ENCODE measurements at regions not wholly inside any gene's neighbourhood (a gene's known extent, or its start where the extent isn't known, plus 50 kb on each side); places are given as distances from the start of the nearest gene placed in this dataset.

- no peak overlapping the region for H3K4me3 ChIP-seq (ENCODE audit: low read depth, low read length)
- TF ChIP-seq, protein P1, sequence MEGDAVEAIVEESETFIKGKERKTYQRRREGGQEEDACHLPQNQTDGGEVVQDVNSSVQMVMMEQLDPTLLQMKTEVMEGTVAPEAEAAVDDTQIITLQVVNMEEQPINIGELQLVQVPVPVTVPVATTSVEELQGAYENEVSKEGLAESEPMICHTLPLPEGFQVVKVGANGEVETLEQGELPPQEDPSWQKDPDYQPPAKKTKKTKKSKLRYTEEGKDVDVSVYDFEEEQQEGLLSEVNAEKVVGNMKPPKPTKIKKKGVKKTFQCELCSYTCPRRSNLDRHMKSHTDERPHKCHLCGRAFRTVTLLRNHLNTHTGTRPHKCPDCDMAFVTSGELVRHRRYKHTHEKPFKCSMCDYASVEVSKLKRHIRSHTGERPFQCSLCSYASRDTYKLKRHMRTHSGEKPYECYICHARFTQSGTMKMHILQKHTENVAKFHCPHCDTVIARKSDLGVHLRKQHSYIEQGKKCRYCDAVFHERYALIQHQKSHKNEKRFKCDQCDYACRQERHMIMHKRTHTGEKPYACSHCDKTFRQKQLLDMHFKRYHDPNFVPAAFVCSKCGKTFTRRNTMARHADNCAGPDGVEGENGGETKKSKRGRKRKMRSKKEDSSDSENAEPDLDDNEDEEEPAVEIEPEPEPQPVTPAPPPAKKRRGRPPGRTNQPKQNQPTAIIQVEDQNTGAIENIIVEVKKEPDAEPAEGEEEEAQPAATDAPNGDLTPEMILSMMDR (IDR thresholded peaks at IDR 0.05; ENCODE audit: borderline replicate concordance, insufficient read depth, low read depth, low read length) = no peak
Observed at GRCh38 chr6:87887266-87887665, 160.4 kb upstream of the SPACA1 start.

DNA sequence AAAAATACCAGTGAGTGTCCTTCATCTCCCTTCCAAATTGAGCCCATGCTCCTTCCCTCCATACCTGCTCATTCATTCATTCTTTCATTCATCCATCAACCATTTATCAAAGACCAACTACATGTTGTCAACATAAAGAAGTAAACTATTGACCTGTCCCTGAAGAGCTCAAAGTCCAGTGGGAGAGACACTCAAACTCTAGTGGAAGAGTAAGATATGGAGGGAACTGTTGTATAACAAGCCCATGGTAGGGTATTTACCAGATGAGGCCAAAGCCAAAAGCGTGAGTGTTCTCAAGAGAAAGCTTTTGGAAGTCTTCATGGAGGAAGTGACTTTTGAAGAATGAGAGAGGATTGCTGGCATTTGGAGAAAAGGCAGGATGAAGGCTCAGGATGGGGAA, 163.4 kb upstream of the SPACA1 start:
- H3K4me3 ChIP-seq (ENCODE audit: low read depth, low read length) = no peak overlapping the region
- TF ChIP-seq, protein P1 (IDR thresholded peaks at IDR 0.05; ENCODE audit: borderline replicate concordance, insufficient read depth, low read depth, low read length) = no peak

DNA sequence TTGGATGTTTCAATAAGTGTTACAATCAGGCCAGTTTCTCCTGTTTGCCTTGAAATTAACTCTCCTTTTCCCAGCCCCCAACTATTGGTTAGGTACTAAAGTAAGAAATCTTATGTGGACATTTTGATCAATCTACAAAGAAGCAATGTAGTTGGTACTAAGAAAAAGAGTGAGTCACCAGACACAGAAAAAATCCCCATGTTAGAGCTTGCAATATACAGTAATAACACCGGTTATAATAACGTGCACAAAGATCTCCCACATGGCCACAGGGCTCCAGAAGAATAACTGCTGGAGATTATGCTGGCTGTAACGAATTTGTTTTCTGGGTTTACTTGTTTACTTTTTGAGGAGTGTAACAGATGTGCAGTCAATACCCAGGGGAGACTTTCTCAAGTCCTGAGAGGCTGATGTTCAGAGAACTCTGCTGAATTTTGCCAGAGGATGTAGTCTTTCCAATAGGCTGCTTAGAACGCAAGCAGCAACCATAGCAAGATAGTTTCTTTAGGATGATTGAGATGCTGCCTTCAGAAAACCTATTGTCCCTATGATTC, 166.2 kb upstream of the SPACA1 start:
- TF ChIP-seq, protein P1 (IDR thresholded peaks at IDR 0.05; ENCODE audit: borderline replicate concordance, insufficient read depth, low read depth, low read length) = no peak

DNA sequence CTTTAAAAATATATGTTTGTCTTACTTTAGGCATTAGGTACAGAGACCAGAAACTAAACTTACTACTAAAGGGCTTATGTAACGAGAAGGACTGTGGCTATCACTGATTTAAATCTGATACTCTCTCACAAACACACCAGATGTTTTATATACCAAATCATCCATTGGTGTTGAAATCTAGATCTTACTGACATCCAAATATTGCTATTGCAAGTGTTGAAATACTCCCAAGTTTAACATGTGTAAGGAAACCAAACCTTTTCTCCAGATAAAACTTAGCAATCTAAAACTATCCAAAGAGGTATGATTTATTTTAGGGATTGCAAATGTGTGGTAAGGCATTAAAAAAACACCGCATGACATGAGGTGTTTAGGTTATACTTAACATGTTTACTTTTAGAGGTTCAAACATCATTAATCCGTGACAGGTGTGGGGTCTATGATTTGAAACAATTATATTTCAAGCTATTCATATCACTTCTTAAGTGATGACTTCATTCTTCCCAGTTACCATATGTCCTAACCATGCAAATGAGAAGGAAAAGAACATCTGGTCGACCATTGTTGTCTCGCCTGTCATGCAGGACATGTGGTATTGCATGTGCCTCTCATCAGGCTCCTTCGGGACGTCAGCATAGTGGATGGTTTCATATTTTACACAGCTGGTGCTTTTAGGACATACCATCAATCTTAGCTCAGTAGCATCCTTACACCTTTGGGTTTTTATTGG, 168.3 kb upstream of the SPACA1 start:
- no peak overlapping the region for H3K4me3 ChIP-seq (ENCODE audit: low read depth, low read length)
- TF ChIP-seq, protein P1 (IDR thresholded peaks at IDR 0.05; ENCODE audit: borderline replicate concordance, insufficient read depth, low read depth, low read length) = no peak

More for the DNA sequence above, 166.2 kb upstream of the SPACA1 start:
- H3K4me3 ChIP-seq (ENCODE audit: low read depth, low read length) = no peak overlapping the region

GRCh38 chr6:87875781-87876180, 171.9 kb upstream of the SPACA1 start:
- TF ChIP-seq, protein P1 (IDR thresholded peaks at IDR 0.05; ENCODE audit: borderline replicate concordance, insufficient read depth, low read depth, low read length) = no peak

DNA sequence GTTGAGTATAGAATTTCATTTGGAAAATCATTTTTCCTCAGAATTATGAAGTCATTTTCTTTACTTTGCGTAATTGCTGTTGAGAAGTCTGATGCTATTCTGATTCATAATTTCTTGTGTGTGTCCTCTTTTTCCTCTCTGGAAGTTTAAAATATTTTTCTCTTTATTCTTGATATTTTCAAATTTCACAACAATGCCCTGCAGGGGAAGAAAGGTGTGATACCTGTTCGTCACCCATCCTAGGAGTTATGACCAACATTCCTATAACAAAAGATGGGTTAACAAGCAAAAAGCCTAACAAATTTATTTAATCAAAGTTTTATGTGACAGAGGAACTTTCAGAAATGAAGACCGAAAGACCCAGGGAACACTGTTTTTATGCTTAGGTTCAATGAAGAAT, 171.5 kb upstream of the AKIRIN2 start:
- TF ChIP-seq, protein P1 (IDR thresholded peaks at IDR 0.05; ENCODE audit: borderline replicate concordance, insufficient read depth, low read depth, low read length) = no peak
- no peak overlapping the region for H3K4me3 ChIP-seq (ENCODE audit: low read depth, low read length)

More at GRCh38 chr6:87875781-87876180, 171.9 kb upstream of the SPACA1 start:
- no peak overlapping the region for H3K4me3 ChIP-seq (ENCODE audit: low read depth, low read length)

GRCh38 chr6:87870556-87870955, 168.5 kb upstream of the AKIRIN2 start:
- TF ChIP-seq, protein P1 (IDR thresholded peaks at IDR 0.05; ENCODE audit: borderline replicate concordance, insufficient read depth, low read depth, low read length) = no peak
- H3K4me3 ChIP-seq (ENCODE audit: low read depth, low read length) = no peak overlapping the region
